GM23248 (cell line): ENCODE measurements at regions not wholly inside any gene's neighbourhood (a gene's known extent, or its start where the extent isn't known, plus 50 kb on each side); places are given as distances from the start of the nearest gene placed in this dataset.

ENCODE experiments used
- EZH2 ChIP-seq: fragments of 200-600 bp; sonication (generic); IDR thresholded peaks from 2 replicates; pipeline ENCODE4 v1.6.1; 2018; ENCODE audit warnings: antibody characterized with exemption, mild to moderate bottlenecking; ENCODE audit not compliant: insufficient read depth, poor library complexity, severe bottlenecking
- EZH2phosphoT487 ChIP-seq: fragments of 200-600 bp; sonication (generic); IDR thresholded peaks from 2 replicates; pipeline ENCODE4 v1.6.1; 2018; ENCODE audit warnings: antibody characterized with exemption, moderate library complexity, mild to moderate bottlenecking, low read depth; ENCODE audit not compliant: insufficient read depth

DNA sequence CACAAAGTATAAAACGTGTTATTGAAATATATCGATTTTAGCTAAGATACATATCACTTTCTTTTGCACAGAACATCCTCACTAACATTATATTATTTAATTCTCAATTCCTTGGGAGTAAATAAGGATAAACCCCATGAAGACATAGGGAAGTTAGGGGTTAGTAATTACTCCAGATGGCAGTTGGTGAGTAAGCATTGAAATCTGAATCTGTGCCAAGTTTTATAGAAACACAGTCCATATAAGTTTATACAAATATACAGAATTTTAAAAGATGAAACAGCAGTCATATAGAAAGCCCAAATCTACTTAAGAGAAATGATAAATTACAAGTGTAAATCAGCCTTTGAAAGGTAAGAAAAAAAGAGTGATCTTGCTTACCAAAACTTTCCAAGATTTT, 200.4 kb upstream of the SYT10 start:
- TF ChIP-seq EZH2 = no peak
- no peak for TF ChIP-seq EZH2phosphoT487
